Neural progenitor cell (in vitro differentiated cells): ENCODE measurements at regions not wholly inside any gene's neighbourhood (a gene's known extent, or its start where the extent isn't known, plus 50 kb on each side); places are given as distances from the start of the nearest gene placed in this dataset.

Experiments used
- DNase-seq: peaks from one replicate; pipeline ENCODE4 v3.0.0-alpha.2; 2016; ENCODE audit warnings: low spot score
- H2AFZ ChIP-seq: fragments of 200-600 bp; sonication (generic); replicated peaks from 2 replicates; pipeline ENCODE4 v1.6.1; 2016; ENCODE audit warnings: antibody characterized with exemption
- H3F3A ChIP-seq: fragments of 200-600 bp; sonication (generic); 2 replicates; pipeline ENCODE4 v1.6.1; 2016; ENCODE audit warnings: antibody characterized with exemption, low read depth
- H3K27ac ChIP-seq: fragments of 200-600 bp; sonication (generic); 2 replicates; pipeline ENCODE4 v1.5.1; 2016; ENCODE audit warnings: mild to moderate bottlenecking
- H3K27me3 ChIP-seq: fragments of 200-600 bp; sonication (generic); 2 replicates; pipeline ENCODE4 v1.6.1; 2016; ENCODE audit warnings: mild to moderate bottlenecking, moderate library complexity
- H3K36me3 ChIP-seq: fragments of 200-600 bp; sonication (generic); 2 replicates; pipeline ENCODE4 v1.5.1; 2016
- H3K4me1 ChIP-seq: fragments of 200-600 bp; sonication (generic); 2 replicates; pipeline ENCODE4 v1.6.1; 2016; ENCODE audit warnings: mixed run types
- H3K4me2 ChIP-seq: fragments of 200-600 bp; sonication (generic); 2 replicates; pipeline ENCODE4 v1.6.1; 2016
- H3K4me3 ChIP-seq: fragments of 200-600 bp; sonication (generic); 2 replicates; pipeline ENCODE4 v1.5.1; 2016
- H3K79me2 ChIP-seq: fragments of 200-600 bp; sonication (generic); 2 replicates; pipeline ENCODE4 v1.6.1; 2016; ENCODE audit warnings: low read depth
- H3K9ac ChIP-seq: fragments of 200-600 bp; sonication (generic); 2 replicates; pipeline ENCODE4 v1.6.1; 2016
- H3K9me3 ChIP-seq: fragments of 200-600 bp; sonication (generic); 2 replicates; pipeline ENCODE4 v1.5.1; 2016; ENCODE audit warnings: low read depth
- H4K20me1 ChIP-seq: fragments of 200-600 bp; sonication (generic); 2 replicates; pipeline ENCODE4 v1.6.1; 2016; ENCODE audit warnings: low read depth
- H3K27ac Mint-ChIP-seq: 3 replicates; pipeline ENCODE4 v1.8.0; 2021; ENCODE audit warnings: mixed read lengths
- H3K27me3 Mint-ChIP-seq: 2 replicates; pipeline ENCODE4 v1.8.0; 2022; ENCODE audit warnings: low read depth, mild to moderate bottlenecking, inconsistent platforms, moderate library complexity, mixed read lengths; ENCODE audit not compliant: insufficient read depth
- H3K36me3 Mint-ChIP-seq: 3 replicates; pipeline ENCODE4 v1.8.0; 2021; ENCODE audit warnings: mixed read lengths
- H3K4me1 Mint-ChIP-seq: 3 replicates; pipeline ENCODE4 v1.8.0; 2021; ENCODE audit warnings: mixed read lengths
- H3K4me3 Mint-ChIP-seq: 3 replicates; pipeline ENCODE4 v1.8.0; 2021; ENCODE audit warnings: mild to moderate bottlenecking, moderate library complexity, mixed read lengths
- H3K9me3 Mint-ChIP-seq: 3 replicates; pipeline ENCODE4 v1.8.0; 2020; ENCODE audit warnings: mixed read lengths
- CTCF ChIP-seq: fragments of 200-600 bp; sonication (generic); IDR thresholded peaks from 2 replicates; pipeline ENCODE4 v1.5.1; 2017; ENCODE audit warnings: antibody characterized with exemption, mild to moderate bottlenecking
- EZH2 ChIP-seq: fragments of 200-600 bp; sonication (generic); IDR thresholded peaks from 2 replicates; pipeline ENCODE4 v1.6.1; 2017; ENCODE audit warnings: antibody characterized with exemption, mild to moderate bottlenecking, moderate library complexity
- EZH2phosphoT487 ChIP-seq: fragments of 200-600 bp; sonication (generic); IDR thresholded peaks from 2 replicates; pipeline ENCODE4 v1.6.1; 2017; ENCODE audit warnings: antibody characterized with exemption

- H3F3A ChIP-seq: no peaks in the 10 kb centered on the region
- no peaks in the 10 kb centered on the region for H3K9me3 ChIP-seq
- Mint-ChIP-seq H3K9me3 (no peaks in the 10 kb centered on the region), H3K36me3 (no peaks in the 10 kb centered on the region), H3K27ac (no peak overlapping the region), H3K4me1 (peaks cover 9% of the 10 kb centered on the region), H3K4me3 (no peak overlapping the region), H3K27me3 (no peaks in the 10 kb centered on the region)
- no peaks in the 10 kb centered on the region for H3K36me3 ChIP-seq
- H3K4me3 ChIP-seq: no peak overlapping the region
- no peak for DNase-seq
- no peaks in the 10 kb centered on the region for H4K20me1 ChIP-seq
- no peaks in the 10 kb centered on the region for H3K79me2 ChIP-seq
- no peaks in the 10 kb centered on the region for H3K27me3 ChIP-seq
- no peak overlapping the region for H3K4me2 ChIP-seq
- no peak overlapping the region for H2AFZ ChIP-seq
- no peak overlapping the region for H3K9ac ChIP-seq
- TF ChIP-seq EZH2: no peak
- TF ChIP-seq EZH2phosphoT487: no peak
- no peak for TF ChIP-seq CTCF
- H3K4me1 ChIP-seq: no peaks in the 10 kb centered on the region
- no peak overlapping the region for H3K27ac ChIP-seq
Measured at GRCh38 chr17:69948406-69948805, 126.6 kb upstream of the KCNJ16 start.

- Histone ChIP-seq H3K9ac (no peak overlapping the region), H3K27ac (no peak overlapping the region), H3K79me2 (no peaks in the 10 kb centered on the region), H4K20me1 (no peaks in the 10 kb centered on the region), H3F3A (no peaks in the 10 kb centered on the region), H2AFZ (no peak overlapping the region), H3K9me3 (no peaks in the 10 kb centered on the region), H3K4me1 (no peaks in the 10 kb centered on the region), H3K4me3 (no peak overlapping the region), H3K4me2 (no peak overlapping the region), H3K36me3 (no peaks in the 10 kb centered on the region), H3K27me3 (no peaks in the 10 kb centered on the region)
- H3K36me3 Mint-ChIP-seq: no peaks in the 10 kb centered on the region
- H3K27me3 Mint-ChIP-seq: no peaks in the 10 kb centered on the region
- peaks cover 9% of the 10 kb centered on the region for H3K4me1 Mint-ChIP-seq
- no peak overlapping the region for H3K27ac Mint-ChIP-seq
- no peak for DNase-seq
- TF ChIP-seq EZH2: no peak
- no peak for TF ChIP-seq CTCF
- no peak for TF ChIP-seq EZH2phosphoT487
- H3K4me3 Mint-ChIP-seq: no peak overlapping the region
- no peaks in the 10 kb centered on the region for H3K9me3 Mint-ChIP-seq
Measured at GRCh38 chr17:69949496-69949895, 125.5 kb upstream of the KCNJ16 start.

- Histone ChIP-seq H4K20me1 (no peaks in the 10 kb centered on the region), H3K9ac (no peak overlapping the region), H3F3A (no peaks in the 10 kb centered on the region), H3K4me1 (no peaks in the 10 kb centered on the region), H3K4me2 (no peak overlapping the region), H3K79me2 (no peaks in the 10 kb centered on the region), H3K27me3 (no peaks in the 10 kb centered on the region), H3K9me3 (no peaks in the 10 kb centered on the region), H3K27ac (no peak overlapping the region), H2AFZ (no peak overlapping the region), H3K4me3 (no peak overlapping the region), H3K36me3 (no peaks in the 10 kb centered on the region)
- Mint-ChIP-seq H3K27ac (no peak overlapping the region), H3K4me1 (peaks cover 9% of the 10 kb centered on the region), H3K27me3 (no peaks in the 10 kb centered on the region), H3K4me3 (no peak overlapping the region), H3K9me3 (no peaks in the 10 kb centered on the region), H3K36me3 (no peaks in the 10 kb centered on the region)
- no peak for DNase-seq
- TF ChIP-seq CTCF (no peak), EZH2 (no peak), EZH2phosphoT487 (no peak)
Measured at GRCh38 chr17:69949973-69950695, 124.9 kb upstream of the KCNJ16 start.
